GM18867 (cell line): ENCODE measurements at regions not wholly inside any gene's neighbourhood (a gene's known extent, or its start where the extent isn't known, plus 50 kb on each side); places are given as distances from the start of the nearest gene placed in this dataset.

ENCODE experiments used
- ATAC-seq: cut with Tn5 transposase; IDR thresholded peaks from one replicate; pipeline ENCODE4 v1.9.1; 2021; ENCODE audit warnings: mild to moderate bottlenecking, moderate library complexity; ENCODE audit not compliant: unreplicated experiment

GRCh38 chr3:168540726-168541125, 445.0 kb upstream of the GOLIM4 start:
- no peak for ATAC-seq

- ATAC-seq: no peak
Measured at GRCh38 chr3:168539909-168540308, 444.2 kb upstream of the GOLIM4 start.

GRCh38 chr3:168534761-168535160, 439.0 kb upstream of the GOLIM4 start:
- no peak for ATAC-seq

- ATAC-seq: no peak
Measured at GRCh38 chr3:168533600-168533999, 437.9 kb upstream of the GOLIM4 start.

GRCh38 chr3:168532135-168532534, 436.4 kb upstream of the GOLIM4 start:
- ATAC-seq: no peak

- ATAC-seq: no peak
Measured at GRCh38 chr3:168531116-168531515, 435.4 kb upstream of the GOLIM4 start.

GRCh38 chr3:168524129-168524528, 428.4 kb upstream of the GOLIM4 start:
- no peak for ATAC-seq

GRCh38 chr3:168517249-168518071, 421.7 kb upstream of the GOLIM4 start:
- ATAC-seq: peak; percentile 49

GRCh38 chr3:168514252-168514651, 418.5 kb upstream of the GOLIM4 start:
- ATAC-seq: no peak

- ATAC-seq: no peak
Measured at GRCh38 chr3:168512802-168513201, 417.1 kb upstream of the GOLIM4 start.

- ATAC-seq: no peak
Measured at GRCh38 chr3:168511428-168512014, 415.8 kb upstream of the GOLIM4 start.

- ATAC-seq: no peak
Measured at GRCh38 chr3:168506589-168506988, 410.9 kb upstream of the GOLIM4 start.

GRCh38 chr3:168501570-168501969, 405.8 kb upstream of the GOLIM4 start:
- no peak for ATAC-seq

- ATAC-seq: no peak
Measured at GRCh38 chr3:168498194-168498593, 402.5 kb upstream of the GOLIM4 start.

GRCh38 chr3:168497741-168498140, 402.0 kb upstream of the GOLIM4 start:
- ATAC-seq: no peak

GRCh38 chr3:168497183-168497582, 401.5 kb upstream of the GOLIM4 start:
- ATAC-seq: no peak

- ATAC-seq: no peak
Measured at GRCh38 chr3:168495932-168496331, 400.2 kb upstream of the GOLIM4 start.

GRCh38 chr3:168495270-168495669, 399.5 kb upstream of the GOLIM4 start:
- ATAC-seq: no peak

GRCh38 chr3:168493412-168494205, 397.9 kb upstream of the GOLIM4 start:
- ATAC-seq: no peak

GRCh38 chr3:168490981-168491380, 395.3 kb upstream of the GOLIM4 start:
- no peak for ATAC-seq

- no peak for ATAC-seq
Measured at GRCh38 chr3:168489301-168489700, 393.6 kb upstream of the GOLIM4 start.

GRCh38 chr3:168485936-168486335, 390.2 kb upstream of the GOLIM4 start:
- no peak for ATAC-seq
